ENCODE measurements at regions not wholly inside any gene's neighbourhood (a gene's known extent, or its start where the extent isn't known, plus 50 kb on each side); places are given as distances from the start of the nearest gene placed in this dataset.

DNA sequence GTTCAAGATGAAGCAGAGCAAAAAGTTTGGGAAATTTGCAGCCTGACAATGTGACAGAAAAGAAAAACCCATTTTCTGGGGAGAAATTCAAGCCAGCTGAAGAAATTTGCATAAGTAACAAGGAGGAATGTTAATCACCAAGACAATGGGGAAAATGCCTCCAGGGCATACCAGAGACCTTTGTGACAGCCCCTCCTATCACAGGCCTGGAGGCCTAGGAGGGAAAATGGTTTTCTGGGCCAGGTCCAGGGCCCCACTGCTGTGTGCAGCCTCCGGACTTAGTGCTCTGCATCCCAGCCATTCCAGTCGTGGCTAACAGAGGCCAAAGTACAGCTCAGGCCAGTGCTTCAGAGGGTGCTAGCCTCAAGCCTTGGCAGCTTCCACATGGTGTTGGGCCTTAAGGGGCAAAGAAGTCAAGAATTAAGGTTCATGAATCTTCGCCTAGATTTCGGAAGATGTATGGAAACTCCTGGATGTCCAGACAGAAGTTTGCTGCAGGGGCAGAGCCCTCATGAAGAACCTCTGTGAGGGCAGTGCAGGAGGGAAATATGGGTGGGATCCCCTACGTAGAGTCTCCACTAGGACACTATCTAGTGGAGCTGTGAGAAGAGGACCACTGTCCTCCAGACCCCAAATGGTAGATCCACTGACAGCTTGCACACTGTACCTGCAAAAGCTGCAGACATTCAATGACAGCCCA lies 314.1 kb upstream of the TRIB2 start:
- Mint-ChIP-seq H3K27ac (no peak overlapping the region), H3K4me3 (no peak overlapping the region), H3K4me1 (ENCODE audit: low read depth) (no peaks in the 10 kb centered on the region), H3K27me3 (peaks cover 2% of the 10 kb centered on the region), H3K9me3 (ENCODE audit: low read depth) (peaks cover 4% of the 10 kb centered on the region), H3K36me3 (peaks cover 4% of the 10 kb centered on the region)

DNA sequence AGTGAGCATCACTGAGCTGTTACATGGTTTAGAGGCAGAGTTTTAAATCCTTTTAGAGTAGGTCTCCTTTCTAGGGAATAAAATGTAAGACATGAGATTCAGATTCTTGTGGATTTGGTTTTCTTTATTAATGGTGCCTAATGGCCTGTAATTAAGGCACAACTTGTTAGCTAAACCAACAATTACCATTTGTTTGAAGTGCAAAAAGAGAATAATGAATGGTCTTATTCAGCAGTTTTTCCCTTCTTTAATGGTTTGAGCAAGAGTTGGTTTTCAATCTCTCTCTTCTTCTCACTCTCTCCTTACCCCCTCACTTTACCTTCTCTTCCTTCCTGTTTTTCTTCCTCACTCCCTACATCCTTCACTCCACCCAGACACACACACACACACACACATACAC lies 312.2 kb upstream of the TRIB2 start:
- H3K36me3 Mint-ChIP-seq = peaks cover 4% of the 10 kb centered on the region
- H3K27me3 Mint-ChIP-seq = peaks cover 2% of the 10 kb centered on the region
- no peaks in the 10 kb centered on the region for H3K4me1 Mint-ChIP-seq (ENCODE audit: low read depth)
- peaks cover 4% of the 10 kb centered on the region for H3K9me3 Mint-ChIP-seq (ENCODE audit: low read depth)
- H3K27ac Mint-ChIP-seq = no peak overlapping the region
- H3K4me3 Mint-ChIP-seq = no peak overlapping the region

DNA sequence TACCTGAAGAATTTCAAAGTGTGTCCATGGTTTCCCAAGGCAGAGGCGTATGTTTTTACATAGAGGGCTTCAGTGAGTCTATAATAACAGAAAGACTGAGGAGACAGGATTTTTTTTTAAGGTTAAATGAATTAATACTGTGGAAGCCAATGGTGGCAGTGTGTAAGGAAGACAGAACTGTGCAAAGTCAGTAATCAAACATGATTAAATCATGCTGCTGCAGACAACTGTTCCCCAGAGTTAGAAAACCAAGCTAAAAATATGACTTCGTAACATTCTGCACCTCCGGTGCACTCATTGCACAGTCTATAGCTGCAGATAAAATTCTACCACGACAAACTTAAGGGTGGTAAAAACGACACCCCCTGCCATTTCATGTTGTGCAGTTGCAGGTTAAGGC lies 309.6 kb upstream of the TRIB2 start:
- no peaks in the 10 kb centered on the region for H3K27me3 Mint-ChIP-seq
- H3K36me3 Mint-ChIP-seq = peaks cover 2% of the 10 kb centered on the region
- no peak overlapping the region for H3K27ac Mint-ChIP-seq
- peaks cover 2% of the 10 kb centered on the region for H3K4me1 Mint-ChIP-seq (ENCODE audit: low read depth)
- no peak overlapping the region for H3K4me3 Mint-ChIP-seq
- peaks cover 4% of the 10 kb centered on the region for H3K9me3 Mint-ChIP-seq (ENCODE audit: low read depth)

DNA sequence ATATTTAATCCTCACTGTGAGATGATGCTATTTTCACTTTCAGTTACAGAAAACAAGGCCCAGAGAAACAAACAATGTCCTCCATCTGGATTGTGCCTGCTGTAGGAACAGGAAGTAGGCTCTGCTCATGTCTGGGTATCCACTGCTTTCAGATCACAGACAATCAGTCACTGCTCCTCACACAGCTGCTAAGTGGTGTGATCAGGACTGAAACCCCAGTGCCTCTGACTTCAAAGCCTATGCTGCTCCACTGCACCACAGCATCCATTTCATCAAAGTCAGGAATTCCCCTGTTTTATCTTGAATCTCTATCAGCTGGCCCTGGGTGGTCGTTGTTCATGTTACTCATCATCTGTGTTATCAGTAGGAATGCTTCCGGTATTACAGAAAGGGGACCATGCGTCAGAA lies 303.8 kb upstream of the TRIB2 start:
- Mint-ChIP-seq H3K27ac (peak overlapping the region; percentile 78), H3K27me3 (no peaks in the 10 kb centered on the region), H3K4me3 (peak overlapping the region; percentile 31), H3K9me3 (ENCODE audit: low read depth) (no peaks in the 10 kb centered on the region), H3K4me1 (ENCODE audit: low read depth) (peaks cover 29% of the 10 kb centered on the region), H3K36me3 (peaks cover 2% of the 10 kb centered on the region)

DNA sequence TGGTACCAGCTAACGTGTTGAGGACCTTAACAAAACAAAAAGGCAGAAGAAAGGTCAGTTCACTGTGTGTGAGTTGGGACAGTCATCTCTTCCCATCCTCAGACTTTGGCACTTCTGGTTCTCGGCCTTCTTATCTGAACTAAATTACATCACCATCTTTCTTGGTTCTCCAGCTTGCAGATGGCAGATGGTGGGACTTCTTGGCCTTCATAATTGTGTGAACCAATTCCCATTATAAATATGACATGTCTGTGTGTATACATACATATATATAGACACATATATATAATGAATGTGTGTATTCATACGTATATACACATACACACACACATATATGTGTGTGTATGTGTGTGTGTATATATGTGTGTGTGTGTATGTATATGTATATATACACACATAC lies 301.2 kb upstream of the TRIB2 start:
- Mint-ChIP-seq H3K9me3 (ENCODE audit: low read depth) (no peaks in the 10 kb centered on the region), H3K4me3 (no peak overlapping the region), H3K27me3 (no peaks in the 10 kb centered on the region), H3K4me1 (ENCODE audit: low read depth) (peaks cover 33% of the 10 kb centered on the region), H3K27ac (no peak overlapping the region), H3K36me3 (peaks cover 2% of the 10 kb centered on the region)

DNA sequence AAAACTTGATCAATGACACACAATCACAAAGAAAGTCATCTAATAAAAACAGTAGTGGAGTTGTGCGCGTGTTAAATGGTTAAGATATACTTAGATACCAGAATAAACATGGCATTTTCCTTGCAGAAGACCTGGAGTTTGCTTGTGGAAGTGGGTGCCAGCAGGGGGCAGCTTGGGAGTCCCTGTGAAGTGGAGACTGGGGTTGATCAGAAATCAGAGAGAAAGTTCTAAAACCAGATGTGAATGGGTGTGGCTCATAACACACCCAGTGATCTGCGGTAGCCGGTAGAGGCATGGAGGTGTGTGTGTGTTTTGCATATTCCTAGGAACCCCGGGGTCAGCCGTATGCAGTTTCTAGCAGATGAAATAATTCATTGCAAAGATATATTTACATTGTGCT lies 300.1 kb upstream of the TRIB2 start:
- H3K36me3 Mint-ChIP-seq = peaks cover 2% of the 10 kb centered on the region
- H3K27ac Mint-ChIP-seq = no peak overlapping the region
- H3K27me3 Mint-ChIP-seq = no peaks in the 10 kb centered on the region
- H3K4me3 Mint-ChIP-seq = no peak overlapping the region
- no peaks in the 10 kb centered on the region for H3K9me3 Mint-ChIP-seq (ENCODE audit: low read depth)
- H3K4me1 Mint-ChIP-seq (ENCODE audit: low read depth) = peaks cover 30% of the 10 kb centered on the region

DNA sequence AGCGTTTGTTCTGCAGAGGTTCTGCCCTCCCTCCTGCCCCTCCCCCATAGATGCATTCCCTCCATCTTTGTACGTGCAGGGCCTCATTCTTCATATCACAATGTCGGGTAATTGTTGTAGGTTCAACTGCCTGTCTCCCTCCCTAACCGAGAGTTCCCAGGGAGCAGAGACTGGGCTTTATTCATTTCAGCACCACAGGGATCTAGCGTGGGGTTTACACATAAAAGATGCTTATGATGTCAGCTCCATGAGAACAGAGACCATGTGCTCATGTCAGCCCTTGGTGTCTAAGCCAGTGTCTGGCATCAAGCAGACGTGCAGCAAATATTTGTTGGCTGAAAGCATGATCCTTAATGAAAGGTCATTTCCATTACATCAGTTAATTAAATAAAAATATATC lies 298.9 kb upstream of the TRIB2 start:
- peaks cover 24% of the 10 kb centered on the region for H3K4me1 Mint-ChIP-seq (ENCODE audit: low read depth)
- no peak overlapping the region for H3K27ac Mint-ChIP-seq
- H3K4me3 Mint-ChIP-seq = no peak overlapping the region
- H3K9me3 Mint-ChIP-seq (ENCODE audit: low read depth) = no peaks in the 10 kb centered on the region
- H3K27me3 Mint-ChIP-seq = no peaks in the 10 kb centered on the region
- no peaks in the 10 kb centered on the region for H3K36me3 Mint-ChIP-seq

DNA sequence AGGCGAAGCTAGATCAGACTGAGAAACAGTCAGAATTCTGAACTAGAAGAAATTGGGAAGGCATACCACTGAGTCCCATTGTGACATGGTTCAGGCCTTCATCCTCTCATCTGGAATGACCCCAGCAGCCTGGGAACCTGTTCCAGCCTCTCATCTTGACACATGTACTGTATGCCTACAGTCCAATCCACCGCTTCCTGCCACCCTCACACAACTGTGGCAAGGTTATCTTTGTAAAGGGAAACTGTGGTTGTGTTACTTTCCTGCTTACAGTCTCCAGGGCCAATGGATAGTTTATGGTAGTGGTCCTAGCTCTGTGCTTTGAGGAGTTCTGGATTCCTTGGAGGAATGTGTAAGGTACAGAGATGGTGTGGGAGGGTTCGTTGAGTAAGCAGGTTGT lies 296.9 kb upstream of the TRIB2 start:
- no peak overlapping the region for H3K4me3 Mint-ChIP-seq
- H3K27ac Mint-ChIP-seq = no peak overlapping the region
- no peaks in the 10 kb centered on the region for H3K9me3 Mint-ChIP-seq (ENCODE audit: low read depth)
- no peaks in the 10 kb centered on the region for H3K36me3 Mint-ChIP-seq
- no peaks in the 10 kb centered on the region for H3K27me3 Mint-ChIP-seq
- H3K4me1 Mint-ChIP-seq (ENCODE audit: low read depth) = peaks cover 20% of the 10 kb centered on the region

DNA sequence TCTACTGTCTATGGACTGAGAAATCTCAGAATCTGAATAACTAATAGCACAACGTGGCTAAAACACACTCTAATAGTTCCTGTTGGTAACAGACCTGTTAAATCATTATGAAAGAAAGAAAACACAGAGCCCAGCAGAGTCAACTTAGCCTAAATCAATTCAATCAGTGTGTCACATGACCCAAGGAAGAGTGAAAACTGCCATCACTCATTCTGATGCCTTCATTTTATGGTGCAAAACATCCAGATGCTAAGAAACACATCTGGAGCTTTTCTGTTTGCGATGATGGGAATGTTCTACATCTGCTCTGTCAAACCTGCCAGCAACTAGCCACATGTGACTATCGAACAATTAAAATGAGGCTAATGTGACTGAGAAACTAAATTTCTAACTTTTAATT lies 295.7 kb upstream of the TRIB2 start:
- no peak overlapping the region for H3K4me3 Mint-ChIP-seq
- H3K27ac Mint-ChIP-seq = no peak overlapping the region
- H3K9me3 Mint-ChIP-seq (ENCODE audit: low read depth) = no peaks in the 10 kb centered on the region
- H3K4me1 Mint-ChIP-seq (ENCODE audit: low read depth) = peaks cover 18% of the 10 kb centered on the region
- no peaks in the 10 kb centered on the region for H3K36me3 Mint-ChIP-seq
- H3K27me3 Mint-ChIP-seq = no peaks in the 10 kb centered on the region

DNA sequence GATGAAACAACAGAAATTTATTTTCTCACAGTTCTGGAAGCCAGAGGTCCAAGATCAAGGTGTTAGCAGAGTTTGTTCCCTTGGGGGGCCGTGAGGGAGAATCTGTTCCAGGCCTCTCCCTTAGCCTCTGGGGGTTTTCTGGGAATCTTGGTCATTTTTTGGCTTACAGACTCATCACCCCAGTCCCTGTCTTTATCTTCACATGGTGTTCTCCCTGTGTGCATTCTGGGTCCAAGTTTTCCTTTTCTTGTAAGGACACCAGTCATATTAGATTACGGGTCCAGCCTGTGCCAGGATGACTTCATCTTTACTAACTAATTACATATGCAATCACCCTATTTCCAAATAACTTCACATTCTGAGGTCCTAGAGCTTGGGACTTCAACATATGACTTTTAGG lies 292.5 kb upstream of the TRIB2 start:
- H3K9me3 Mint-ChIP-seq (ENCODE audit: low read depth) = no peaks in the 10 kb centered on the region
- no peaks in the 10 kb centered on the region for H3K36me3 Mint-ChIP-seq
- peaks cover 3% of the 10 kb centered on the region for H3K4me1 Mint-ChIP-seq (ENCODE audit: low read depth)
- no peak overlapping the region for H3K4me3 Mint-ChIP-seq
- H3K27ac Mint-ChIP-seq = no peak overlapping the region
- no peaks in the 10 kb centered on the region for H3K27me3 Mint-ChIP-seq

DNA sequence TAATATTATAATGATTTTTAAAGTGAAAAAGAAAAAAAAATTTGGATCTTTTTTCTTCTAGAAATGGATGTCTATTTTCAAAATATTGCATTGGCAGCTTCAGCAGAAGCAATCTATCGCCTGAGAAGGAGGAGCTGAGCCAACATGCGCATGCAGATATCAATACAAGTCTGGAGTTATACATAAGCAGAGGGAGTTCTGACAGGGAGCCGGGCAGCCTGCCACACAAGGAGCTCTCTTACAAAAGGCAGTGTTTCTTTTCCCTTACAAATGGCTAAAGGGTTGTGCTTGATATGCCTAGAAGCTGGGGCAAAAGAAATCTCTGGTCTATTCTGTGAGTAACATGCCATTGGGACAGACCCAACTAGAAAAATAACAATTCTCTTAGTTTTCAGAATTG lies 291.9 kb upstream of the TRIB2 start:
- Mint-ChIP-seq H3K36me3 (no peaks in the 10 kb centered on the region), H3K27ac (no peak overlapping the region), H3K27me3 (no peaks in the 10 kb centered on the region), H3K4me1 (ENCODE audit: low read depth) (peaks cover 3% of the 10 kb centered on the region), H3K4me3 (no peak overlapping the region), H3K9me3 (ENCODE audit: low read depth) (no peaks in the 10 kb centered on the region)

DNA sequence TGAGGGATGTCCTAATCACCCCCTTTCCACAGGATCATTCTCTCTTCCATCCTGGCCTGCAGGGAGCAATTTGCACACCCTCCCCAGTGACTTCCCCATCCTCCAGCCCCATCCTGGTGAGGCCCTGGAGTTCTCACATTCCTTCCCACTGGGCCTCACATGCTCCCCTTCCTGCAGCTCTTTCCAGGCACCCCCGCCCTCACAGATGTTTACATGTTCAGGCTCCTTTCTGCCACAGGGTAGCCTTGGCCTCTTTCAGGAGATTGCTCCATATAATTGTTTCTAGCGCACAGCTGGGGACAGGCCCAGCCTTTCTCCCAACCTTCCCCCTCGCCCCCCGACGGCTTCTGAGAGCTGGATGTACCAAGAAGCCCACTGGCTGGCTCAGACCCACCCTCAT lies 288.4 kb upstream of the TRIB2 start:
- no peaks in the 10 kb centered on the region for H3K36me3 Mint-ChIP-seq
- peaks cover 11% of the 10 kb centered on the region for H3K4me1 Mint-ChIP-seq (ENCODE audit: low read depth)
- no peak overlapping the region for H3K27ac Mint-ChIP-seq
- H3K9me3 Mint-ChIP-seq (ENCODE audit: low read depth) = no peaks in the 10 kb centered on the region
- H3K27me3 Mint-ChIP-seq = no peaks in the 10 kb centered on the region
- no peak overlapping the region for H3K4me3 Mint-ChIP-seq

DNA sequence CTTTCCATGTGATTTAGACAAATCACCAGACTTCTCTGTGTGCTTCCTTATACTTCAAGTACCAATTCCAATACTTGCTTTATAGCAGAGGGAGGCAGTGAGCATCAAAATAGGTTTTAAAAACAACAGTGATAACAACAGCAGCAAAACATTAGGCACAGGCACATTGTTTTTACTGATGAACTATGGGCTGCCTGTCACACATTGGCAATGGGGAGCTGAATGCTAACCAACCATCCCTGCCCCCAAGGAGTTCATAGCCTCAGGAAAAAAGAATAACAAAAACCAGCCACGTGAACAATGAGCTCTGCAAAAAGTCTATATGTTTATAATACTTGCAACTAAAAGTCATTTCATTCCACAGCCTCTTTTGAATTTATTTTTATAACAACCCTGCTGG lies 287.9 kb upstream of the TRIB2 start:
- no peaks in the 10 kb centered on the region for H3K36me3 Mint-ChIP-seq
- no peaks in the 10 kb centered on the region for H3K9me3 Mint-ChIP-seq (ENCODE audit: low read depth)
- no peak overlapping the region for H3K27ac Mint-ChIP-seq
- H3K4me1 Mint-ChIP-seq (ENCODE audit: low read depth) = peaks cover 11% of the 10 kb centered on the region
- no peak overlapping the region for H3K4me3 Mint-ChIP-seq
- H3K27me3 Mint-ChIP-seq = no peaks in the 10 kb centered on the region

DNA sequence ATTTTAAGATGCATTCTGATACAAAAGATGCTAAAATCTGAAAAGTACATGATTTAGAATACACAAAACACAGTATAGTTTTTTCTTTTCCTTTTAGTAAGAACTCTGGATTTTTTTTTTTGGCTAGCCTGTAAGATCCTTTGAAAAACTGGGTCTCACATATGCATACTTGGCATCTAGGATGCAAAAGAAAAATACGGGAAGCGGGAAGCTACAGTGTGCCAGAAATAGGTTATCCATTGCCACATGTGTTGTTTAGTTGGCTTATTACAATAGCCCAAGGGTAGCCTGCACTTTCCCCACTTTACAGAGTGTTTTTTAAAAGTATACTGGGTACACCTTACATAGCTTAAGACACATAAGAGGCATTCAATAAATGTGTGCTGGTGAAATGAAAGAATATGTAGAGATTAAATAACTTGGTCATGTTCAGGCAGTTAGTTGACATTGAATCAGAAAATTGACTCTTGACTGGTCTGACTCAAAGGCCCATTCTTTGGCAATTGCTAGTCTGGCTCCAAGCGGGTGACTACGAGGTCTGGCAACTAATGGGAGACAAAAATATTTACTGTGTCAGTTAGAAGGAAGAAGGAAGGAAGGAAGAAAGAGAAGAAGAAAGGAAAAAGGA lies 286.8 kb upstream of the TRIB2 start:
- Mint-ChIP-seq H3K4me1 (ENCODE audit: low read depth) (peaks cover 11% of the 10 kb centered on the region), H3K4me3 (no peak overlapping the region), H3K27me3 (no peaks in the 10 kb centered on the region), H3K36me3 (no peaks in the 10 kb centered on the region), H3K9me3 (ENCODE audit: low read depth) (no peaks in the 10 kb centered on the region), H3K27ac (peak overlapping the region; percentile 7)

DNA sequence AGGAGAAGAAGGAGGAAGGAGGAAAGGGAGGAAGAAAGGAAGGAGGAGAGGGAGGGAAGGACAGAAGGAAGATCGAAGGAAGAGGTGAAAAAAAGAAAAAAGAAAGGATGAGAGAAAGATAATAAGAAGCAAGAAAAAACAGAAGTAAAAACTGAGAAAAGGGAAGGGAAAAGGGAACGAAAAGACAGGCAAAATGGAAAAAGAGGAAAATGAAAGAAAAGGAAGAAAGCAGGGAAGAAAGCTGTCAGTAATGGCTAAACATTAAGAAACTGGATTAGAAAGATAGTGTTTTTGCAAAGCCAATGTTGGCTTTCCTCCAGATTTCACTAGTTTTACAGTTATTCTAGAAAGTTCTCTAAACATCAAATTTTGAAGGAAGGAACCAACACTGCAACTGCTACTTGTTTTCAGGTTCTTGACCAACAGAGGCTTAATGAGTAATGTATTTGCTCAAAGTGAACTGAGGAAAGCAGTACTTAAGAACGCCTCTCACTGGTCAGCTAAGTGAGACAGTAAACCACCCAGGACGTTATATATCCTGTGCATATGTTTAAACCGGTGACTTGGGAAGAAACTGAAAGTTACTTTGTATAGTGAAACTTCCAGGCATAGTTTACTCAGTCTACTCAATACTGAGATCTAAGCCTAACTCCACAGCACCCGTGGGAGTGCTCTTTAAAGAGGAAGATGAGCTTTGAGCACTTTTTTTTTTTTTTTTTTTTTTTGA lies 286.2 kb upstream of the TRIB2 start:
- H3K27me3 Mint-ChIP-seq = no peaks in the 10 kb centered on the region
- H3K4me1 Mint-ChIP-seq (ENCODE audit: low read depth) = peaks cover 16% of the 10 kb centered on the region
- peak overlapping the region; percentile 7 for H3K27ac Mint-ChIP-seq
- no peaks in the 10 kb centered on the region for H3K9me3 Mint-ChIP-seq (ENCODE audit: low read depth)
- H3K4me3 Mint-ChIP-seq = peak overlapping the region; percentile 46
- H3K36me3 Mint-ChIP-seq = no peaks in the 10 kb centered on the region

Data from activated naive CD8-positive, alpha-beta T cell (primary cell).